COLO668 (cell line): ENCODE measurements at regions not wholly inside any gene's neighbourhood (a gene's known extent, or its start where the extent isn't known, plus 50 kb on each side); places are given as distances from the start of the nearest gene placed in this dataset.
"Not testable (repeated sequence)": the region's sequence is repeated elsewhere in the genome, so short reads cannot be mapped to it uniquely, and the experiment has no call there.

Experiments used
- DNase-seq: peaks from one replicate; lab custom pipeline; 2025; ENCODE audit not compliant: unreplicated experiment; lab: John Stamatoyannopoulos, UW

DNA sequence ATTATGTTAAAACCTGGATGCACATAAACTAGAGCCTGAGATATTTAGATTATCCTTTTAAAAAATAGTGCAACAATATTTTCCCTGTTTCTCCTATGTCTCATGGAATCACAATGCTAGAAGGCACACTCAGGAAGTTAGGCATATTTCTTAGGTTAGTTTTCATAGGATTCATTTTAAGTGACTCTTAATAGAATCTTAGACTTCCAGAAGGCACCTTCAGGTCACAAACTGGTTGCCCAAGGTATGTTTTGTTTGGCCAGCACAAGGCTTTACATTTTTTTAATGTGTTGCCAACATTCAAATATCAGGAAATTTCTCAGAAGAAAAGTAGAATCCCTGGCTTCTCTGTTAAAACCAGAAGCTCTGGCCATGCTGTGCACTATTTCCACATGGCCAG is 129.3 kb downstream of the LNPK start:
- DNase-seq: no peak

- no peak for DNase-seq
These were observed 130.1 kb downstream of the LNPK start for GRCh38 chr2:175872005-175872348.

DNA sequence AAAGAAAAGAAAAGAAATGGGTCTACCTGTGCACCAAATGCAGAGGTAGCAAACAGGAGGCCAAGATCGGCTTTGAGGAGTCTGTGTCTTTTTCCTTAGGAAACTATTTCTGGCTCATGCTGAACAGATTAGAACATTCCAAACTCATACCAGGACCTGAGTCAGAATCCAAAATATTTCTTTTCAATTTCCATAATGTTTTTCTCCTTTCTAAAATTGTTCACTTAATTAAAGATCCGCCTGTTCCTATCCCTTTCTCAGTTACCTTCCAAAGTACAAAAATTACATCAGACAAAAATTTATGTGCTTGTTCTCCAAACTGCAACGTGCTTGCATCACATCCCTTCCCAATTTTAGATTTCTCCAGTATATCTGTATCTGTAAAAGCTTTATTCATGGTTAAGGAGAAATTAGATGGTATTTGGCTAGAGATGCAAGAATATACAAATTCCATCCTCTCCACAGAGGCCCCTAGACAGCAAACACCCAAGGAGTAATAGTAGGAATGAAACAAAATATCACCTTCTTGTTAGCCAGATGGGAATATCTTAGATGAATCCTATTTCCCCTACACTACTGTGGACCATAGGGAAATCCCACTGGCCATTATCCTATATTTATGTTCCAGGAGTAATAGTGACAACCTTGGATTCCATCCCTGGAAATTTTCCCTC is 130.6 kb downstream of the LNPK start:
- no peak for DNase-seq

GRCh38 chr2:175865716-175866115 is 136.4 kb downstream of the LNPK start:
- no peak for DNase-seq

- no peak for DNase-seq
These were observed 137.8 kb downstream of the LNPK start for GRCh38 chr2:175864137-175864850.

- DNase-seq: no peak
These were observed 140.1 kb downstream of the LNPK start for GRCh38 chr2:175861958-175862357.

- no peak for DNase-seq
These were observed 146.1 kb downstream of the LNPK start for GRCh38 chr2:175855794-175856453.

GRCh38 chr2:175855236-175855635 is 146.8 kb downstream of the LNPK start:
- no peak for DNase-seq

DNA sequence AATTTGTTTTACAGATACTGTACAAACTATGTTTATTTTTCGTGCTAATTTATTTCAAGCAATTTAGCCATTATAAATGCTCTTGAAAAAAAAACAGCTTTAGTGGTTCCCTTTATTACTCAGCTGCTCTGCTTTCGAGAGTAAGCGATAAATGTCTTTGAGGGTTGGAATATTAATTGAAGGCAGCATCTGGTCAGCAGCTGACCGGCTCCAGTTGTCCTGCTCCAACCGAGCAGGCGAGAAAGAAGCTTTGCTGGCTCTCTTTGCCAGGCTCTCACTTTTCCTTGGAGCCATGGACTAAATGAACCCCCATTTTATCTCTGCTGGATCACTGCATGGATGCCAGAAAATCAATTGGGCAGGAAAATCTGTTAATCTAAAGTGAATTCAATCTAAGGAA is 147.4 kb downstream of the LNPK start:
- DNase-seq: no peak

DNA sequence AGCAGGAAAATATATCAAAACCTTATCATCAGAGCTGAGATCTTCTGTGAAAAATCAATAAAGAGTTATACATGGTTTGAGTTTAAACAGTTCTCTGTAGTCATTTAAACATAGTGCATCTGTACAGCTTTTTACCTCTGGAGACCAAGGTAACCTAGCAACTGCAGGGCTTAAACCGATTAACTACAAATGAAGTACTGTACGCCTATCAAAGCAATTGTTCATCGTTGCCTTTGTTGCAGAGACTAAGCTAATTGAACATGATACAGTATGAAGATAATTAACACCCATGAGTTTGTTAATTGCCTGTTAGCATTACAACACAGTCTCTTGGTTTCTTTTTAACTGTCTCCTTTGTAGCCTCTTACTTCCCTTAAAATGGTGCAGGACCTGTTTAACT is 147.9 kb downstream of the LNPK start:
- DNase-seq: no peak

GRCh38 chr2:175853616-175853890 is 148.5 kb downstream of the LNPK start:
- no peak for DNase-seq

GRCh38 chr2:175852879-175853615 is 149.0 kb downstream of the LNPK start:
- no peak for DNase-seq

DNA sequence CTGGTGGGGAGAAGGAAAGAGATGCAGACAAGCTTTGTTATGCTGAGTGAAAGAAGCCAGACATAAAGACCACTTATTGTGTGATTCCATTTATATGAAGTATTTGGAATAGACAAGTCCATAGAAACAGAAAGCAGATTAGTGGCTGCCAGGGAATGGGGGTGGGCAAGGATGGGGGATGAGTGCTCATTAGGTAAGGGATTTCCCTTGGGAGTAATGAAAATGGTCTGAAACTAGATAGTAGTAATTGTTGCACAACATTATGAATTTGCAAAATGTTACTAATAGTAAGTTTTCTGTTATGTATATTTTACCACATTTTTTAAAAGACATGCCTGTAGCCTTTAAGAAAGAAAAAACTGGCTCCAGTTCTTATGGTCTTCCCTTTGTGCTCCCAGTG is 154.9 kb downstream of the LNPK start:
- no peak for DNase-seq

DNA sequence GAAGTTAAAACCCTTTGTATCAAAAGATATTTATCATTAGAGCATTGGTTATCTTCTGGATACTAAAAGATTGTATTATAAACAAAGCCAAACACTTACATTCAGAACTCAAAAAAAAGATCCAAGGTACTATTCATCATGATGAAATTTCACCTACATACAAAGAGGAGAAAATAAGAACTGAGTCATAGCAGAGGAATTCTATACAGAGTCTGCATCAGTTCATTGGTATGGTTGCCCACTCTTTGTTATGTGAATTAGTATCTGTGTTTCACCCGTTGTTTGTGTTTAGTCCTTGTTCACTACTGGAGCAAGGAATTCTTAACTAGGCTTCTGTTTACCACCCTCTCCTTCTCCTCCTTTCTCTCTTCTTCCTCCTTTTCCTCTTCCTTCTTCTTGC is 157.9 kb downstream of the LNPK start:
- DNase-seq: no peak

GRCh38 chr2:175843625-175844024 is 158.4 kb downstream of the LNPK start:
- no peak for DNase-seq

DNA sequence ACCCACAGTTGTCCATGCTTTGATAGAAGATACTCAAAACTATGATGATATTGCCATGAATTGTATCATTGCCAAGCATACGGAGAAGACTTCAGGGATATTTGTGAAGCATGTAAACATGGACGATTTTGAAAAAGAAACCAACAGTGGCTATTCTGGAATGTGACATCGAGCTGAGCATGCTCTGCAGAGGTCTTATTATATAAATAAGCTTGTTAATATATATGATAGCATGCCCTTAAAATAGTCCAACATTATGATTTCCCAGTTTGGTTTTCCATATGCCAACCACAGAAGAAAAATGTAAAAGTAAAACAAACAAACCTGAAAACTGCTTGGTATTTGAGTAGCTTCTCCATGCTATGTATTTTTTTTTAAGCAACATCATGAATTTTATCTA is 159.1 kb downstream of the LNPK start:
- DNase-seq: no peak

- DNase-seq: not testable (repeated sequence)
These were observed 161.3 kb downstream of the LNPK start for GRCh38 chr2:175840765-175841164.

GRCh38 chr2:175840256-175840655 is 161.8 kb downstream of the LNPK start:
- no peak for DNase-seq

DNA sequence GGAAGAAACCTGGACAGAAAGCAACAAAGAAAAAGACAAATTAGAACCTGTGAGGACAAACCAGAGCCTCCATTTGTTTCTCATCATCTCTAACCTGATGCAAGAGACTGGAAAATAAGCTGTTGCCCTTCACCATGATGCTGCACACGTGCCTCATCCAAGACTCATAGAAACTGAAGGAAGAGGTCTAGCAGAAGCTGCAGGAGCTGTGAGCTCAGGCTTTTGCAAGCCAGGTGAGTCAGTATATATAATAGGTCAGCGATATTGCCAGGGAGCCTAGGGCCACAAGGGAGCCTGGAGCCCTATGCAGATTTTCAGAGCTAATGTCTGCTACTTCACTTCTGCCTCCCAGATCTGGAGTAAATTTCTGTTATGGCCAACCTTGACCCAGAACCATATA is 163.1 kb downstream of the LNPK start:
- DNase-seq: no peak

DNA sequence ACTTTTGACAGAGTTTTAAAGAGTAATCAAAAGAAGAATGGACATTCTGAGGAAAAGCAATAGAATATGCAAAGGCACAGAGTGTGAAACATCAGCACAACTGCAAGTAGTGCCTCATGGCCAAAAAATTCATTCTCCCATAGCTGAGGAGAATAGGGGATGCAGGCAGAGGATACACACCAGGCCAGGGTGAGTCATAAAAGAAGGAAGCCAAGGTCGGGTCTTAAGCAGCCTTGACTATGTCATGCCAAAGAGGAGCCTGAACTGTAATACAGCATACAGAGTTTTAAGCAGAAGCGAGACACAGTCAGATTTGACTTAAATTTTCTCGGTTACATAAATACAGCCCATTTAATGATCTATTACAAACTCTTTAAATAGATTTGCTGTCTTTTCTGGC is 165.0 kb downstream of the LNPK start:
- no peak for DNase-seq

DNA sequence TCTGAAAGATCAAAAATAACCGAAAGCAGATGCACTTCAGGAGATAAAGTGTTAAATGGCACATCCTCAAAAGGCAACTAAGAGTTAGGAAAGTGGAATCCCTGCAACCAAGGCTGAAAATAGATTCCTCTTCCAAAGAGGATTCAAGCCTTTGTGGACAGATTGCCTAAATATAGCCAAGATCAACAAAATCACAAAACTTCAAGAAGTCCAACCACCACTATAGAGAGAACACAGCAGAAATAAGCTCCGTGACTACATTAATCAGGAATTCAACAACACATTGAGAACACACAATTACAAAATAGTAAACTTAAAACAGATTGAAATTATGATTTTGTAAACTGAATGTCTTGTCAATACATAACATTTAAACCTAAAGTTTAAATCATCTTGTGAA is 165.7 kb downstream of the LNPK start:
- DNase-seq: no peak

- DNase-seq: no peak
These were observed 167.6 kb downstream of the LNPK start for GRCh38 chr2:175834477-175834876.
